Breast epithelium (tissue), 3 donors: ENCODE measurements at regions not wholly inside any gene's neighbourhood (a gene's known extent, or its start where the extent isn't known, plus 50 kb on each side); places are given as distances from the start of the nearest gene placed in this dataset.

Source experiments
- CTCF ChIP-seq, 3 donors: fragments of 450-650 bp; IDR thresholded peaks; one replicate each; pipeline ENCODE4 v1.5.1; 2016 to 2017; ENCODE audit warnings: antibody characterized with exemption in 3 of 3, mild to moderate bottlenecking in 3 of 3, moderate library complexity in 3 of 3
- POLR2AphosphoS5 ChIP-seq, 3 donors: sonication (generic); formaldehyde crosslinking; IDR thresholded peaks; one replicate each; pipeline ENCODE4 v1.6.1; 2017; ENCODE audit warnings: antibody characterized with exemption in 3 of 3

- no peak for TF ChIP-seq CTCF (IDR thresholded peaks at IDR 0.05)
- TF ChIP-seq POLR2AphosphoS5 (IDR thresholded peaks at IDR 0.05): no peak
Measured at GRCh38 chr1:166300767-166301166, 134.0 kb upstream of the FAM78B start.
